H7 (cell line): ENCODE measurements at regions not wholly inside any gene's neighbourhood (a gene's known extent, or its start where the extent isn't known, plus 50 kb on each side); places are given as distances from the start of the nearest gene placed in this dataset.
"Not testable (repeated sequence)": the region's sequence is repeated elsewhere in the genome, so short reads cannot be mapped to it uniquely, and the experiment has no call there.

Experiments
- DNase-seq: peaks from one replicate; pipeline ENCODE4 v3.0.0; 2012
- H3K27me3 ChIP-seq: 2 replicates; pipeline ENCODE4 v1.6.0; 2011; ENCODE audit warnings: mild to moderate bottlenecking, low read length; ENCODE audit not compliant: control insufficient read depth, insufficient read depth
- H3K36me3 ChIP-seq: replicated peaks from 2 replicates; pipeline ENCODE4 v1.5.1; 2011; ENCODE audit warnings: low read length; ENCODE audit not compliant: control insufficient read depth, insufficient read depth
- H3K4me3 ChIP-seq: 2 replicates; pipeline ENCODE4 v1.5.1; 2011; ENCODE audit warnings: low read depth, mild to moderate bottlenecking, control low read depth, low read length, moderate library complexity; ENCODE audit not compliant: insufficient read depth

GRCh38 chr1:102109493-102109892, 112.8 kb upstream of the OLFM3 start:
- DNase-seq, H3K27me3 ChIP-seq, H3K36me3 ChIP-seq, H3K4me3 ChIP-seq: not testable (repeated sequence)

- no peaks in the 10 kb centered on the region for H3K27me3 ChIP-seq
- H3K36me3 ChIP-seq, result no peaks in the 10 kb centered on the region
- no peak overlapping the region for H3K4me3 ChIP-seq
- DNase-seq, result peak; percentile 0
Measured at GRCh38 chr1:102107441-102107840, 110.7 kb upstream of the OLFM3 start.

- Histone ChIP-seq H3K27me3 (no peaks in the 10 kb centered on the region), H3K36me3 (no peaks in the 10 kb centered on the region), H3K4me3 (no peak overlapping the region)
- DNase-seq, result no peak
Measured at GRCh38 chr1:102105931-102106550, 109.3 kb upstream of the OLFM3 start.

- Histone ChIP-seq H3K4me3 (no peak overlapping the region), H3K27me3 (no peaks in the 10 kb centered on the region), H3K36me3 (no peaks in the 10 kb centered on the region)
- DNase-seq, result no peak
Measured at GRCh38 chr1:102103646-102104045, 106.9 kb upstream of the OLFM3 start.

- Histone ChIP-seq H3K4me3 (no peak overlapping the region), H3K27me3 (no peaks in the 10 kb centered on the region), H3K36me3 (no peaks in the 10 kb centered on the region)
- no peak for DNase-seq
Measured at GRCh38 chr1:102102276-102102780, 105.6 kb upstream of the OLFM3 start.

GRCh38 chr1:102100666-102101065, 103.9 kb upstream of the OLFM3 start:
- Histone ChIP-seq H3K4me3 (no peak overlapping the region), H3K36me3 (no peaks in the 10 kb centered on the region), H3K27me3 (no peaks in the 10 kb centered on the region)
- no peak for DNase-seq

GRCh38 chr1:102099916-102100315, 103.2 kb upstream of the OLFM3 start:
- no peaks in the 10 kb centered on the region for H3K36me3 ChIP-seq
- DNase-seq, result no peak

GRCh38 chr1:102098536-102098935, 101.8 kb upstream of the OLFM3 start:
- Histone ChIP-seq H3K36me3 (no peaks in the 10 kb centered on the region), H3K27me3 (no peaks in the 10 kb centered on the region), H3K4me3 (no peak overlapping the region)
- no peak for DNase-seq

More at GRCh38 chr1:102099916-102100315, 103.2 kb upstream of the OLFM3 start:
- H3K4me3 ChIP-seq, result no peak overlapping the region
- H3K27me3 ChIP-seq, result no peaks in the 10 kb centered on the region

- Histone ChIP-seq H3K36me3 (no peaks in the 10 kb centered on the region), H3K4me3 (no peak overlapping the region), H3K27me3 (no peaks in the 10 kb centered on the region)
- DNase-seq, result no peak
Measured at GRCh38 chr1:102098081-102098480, 101.4 kb upstream of the OLFM3 start.

- Histone ChIP-seq H3K27me3 (no peaks in the 10 kb centered on the region), H3K4me3 (no peak overlapping the region), H3K36me3 (no peaks in the 10 kb centered on the region)
- DNase-seq, result no peak
Measured at GRCh38 chr1:102097451-102097850, 100.7 kb upstream of the OLFM3 start.

- no peak for DNase-seq
- no peaks in the 10 kb centered on the region for H3K27me3 ChIP-seq
- no peak overlapping the region for H3K4me3 ChIP-seq
- no peaks in the 10 kb centered on the region for H3K36me3 ChIP-seq
Measured at GRCh38 chr1:102096162-102096561, 99.4 kb upstream of the OLFM3 start.

- Histone ChIP-seq H3K36me3 (no peaks in the 10 kb centered on the region), H3K27me3 (no peaks in the 10 kb centered on the region), H3K4me3 (no peak overlapping the region)
- no peak for DNase-seq
Measured at GRCh38 chr1:102089791-102090190, 93.1 kb upstream of the OLFM3 start.

GRCh38 chr1:102085896-102086295, 89.2 kb upstream of the OLFM3 start:
- DNase-seq, result no peak
- Histone ChIP-seq H3K4me3 (no peak overlapping the region), H3K27me3 (no peaks in the 10 kb centered on the region), H3K36me3 (no peaks in the 10 kb centered on the region)

- Histone ChIP-seq H3K4me3 (no peak overlapping the region), H3K36me3 (no peaks in the 10 kb centered on the region), H3K27me3 (no peaks in the 10 kb centered on the region)
- no peak for DNase-seq
Measured at GRCh38 chr1:102084771-102085535, 88.2 kb upstream of the OLFM3 start.

- no peaks in the 10 kb centered on the region for H3K27me3 ChIP-seq
- H3K4me3 ChIP-seq, result no peak overlapping the region
- no peaks in the 10 kb centered on the region for H3K36me3 ChIP-seq
- DNase-seq, result no peak
Measured at GRCh38 chr1:102083192-102083591, 86.5 kb upstream of the OLFM3 start.
